ENCODE measurements at regions not wholly inside any gene's neighbourhood (a gene's known extent, or its start where the extent isn't known, plus 50 kb on each side); places are given as distances from the start of the nearest gene placed in this dataset.

DNA sequence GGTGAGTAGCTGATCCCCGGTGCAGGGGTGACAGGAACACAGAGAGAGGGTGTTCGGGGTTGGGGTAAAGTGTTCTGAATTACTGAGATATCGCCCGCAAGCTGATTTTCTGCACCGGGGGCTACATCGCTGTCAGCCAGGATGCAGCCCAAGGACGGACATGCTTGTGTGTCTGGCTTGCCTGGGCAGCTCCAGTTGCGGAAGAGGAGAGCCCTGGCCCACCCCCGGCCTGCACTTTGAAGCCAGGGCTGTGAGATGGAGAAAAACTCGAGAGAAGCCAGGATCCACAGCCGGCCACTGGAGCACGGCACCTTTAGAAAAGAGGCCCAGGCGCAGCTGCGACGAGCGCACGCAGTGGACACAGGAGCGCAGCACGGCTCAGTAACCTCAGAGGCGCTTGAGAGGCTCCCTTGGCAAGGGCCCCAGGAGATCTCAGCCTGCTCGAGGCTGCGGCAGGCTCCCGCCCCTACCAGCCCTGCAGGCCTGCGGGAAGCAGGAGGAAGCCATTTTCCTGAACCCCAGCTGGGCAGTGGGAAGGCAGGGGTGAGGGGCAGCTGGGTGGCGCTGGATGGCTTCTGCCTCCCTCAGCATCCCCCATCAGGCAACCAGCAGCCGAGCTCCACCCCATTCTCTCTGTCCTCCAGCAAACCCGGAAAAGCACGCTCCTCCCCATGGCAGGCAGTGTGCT, 59.2 kb downstream of the C9orf50 start:
- Histone ChIP-seq H2BK120ac (ENCODE audit: insufficient read depth, low read length, poor library complexity) (peak overlapping the region; percentile 53), H3K4ac (ENCODE audit: low read depth, low read length) (peak overlapping the region; percentile 10), H4K8ac (ENCODE audit: low read depth, low read length) (peak overlapping the region; percentile 48), H2BK12ac (ENCODE audit: low read length) (peak overlapping the region; percentile 23), H3K27me3 (ENCODE audit: insufficient read depth, low read length) (no peaks in the 10 kb centered on the region), H2AK5ac (ENCODE audit: low read length) (peak overlapping the region; percentile 64), H3K36me3 (ENCODE audit: control insufficient read depth in 1 of 2, insufficient read depth in 2 of 2, low read length in 2 of 2) (no peaks in the 10 kb centered on the region), H3K79me1 (ENCODE audit: low read length) (peaks cover 23% of the 10 kb centered on the region), H3K27ac (ENCODE audit: low read depth, low read length) (no peak overlapping the region), H3K18ac (ENCODE audit: low read length) (peak overlapping the region; percentile 41), H2BK5ac (ENCODE audit: low read depth, low read length, poor library complexity) (peak overlapping the region; percentile 8), H3K79me2 (ENCODE audit: control insufficient read depth, insufficient read depth, low read length, poor library complexity) (no peaks in the 10 kb centered on the region), H3K4me3 (ENCODE audit: low read depth, low read length) (no peak overlapping the region), H2AFZ (ENCODE audit: insufficient read depth, low read length, poor library complexity) (peak overlapping the region; percentile 23), H3K9me3 (ENCODE audit: insufficient read depth, low read depth, low read length) (no peaks in the 10 kb centered on the region), H3K4me2 (ENCODE audit: low read length) (no peak overlapping the region), H4K91ac (ENCODE audit: low read depth, low read length) (peak overlapping the region; percentile 25), H4K12ac (ENCODE audit: low read depth, low read length) (no peak overlapping the region), H3K4me1 (ENCODE audit: control insufficient read depth in 1 of 2, insufficient read depth in 2 of 2, low read length in 2 of 2) (peaks cover 21 to 26% of the 10 kb centered on the region in 2 experiments), H3K23ac (ENCODE audit: low read length) (no peak overlapping the region), H3K14ac (ENCODE audit: low read length) (peak overlapping the region; percentile 16), H3K9ac (ENCODE audit: low read length) (no peak overlapping the region)
- WGBS (ENCODE audit: extremely low coverage, insufficient coverage, insufficient read length) = no CpG with 5 or more reads among the region's 28 CpGs
- no peak for DNase-seq

DNA sequence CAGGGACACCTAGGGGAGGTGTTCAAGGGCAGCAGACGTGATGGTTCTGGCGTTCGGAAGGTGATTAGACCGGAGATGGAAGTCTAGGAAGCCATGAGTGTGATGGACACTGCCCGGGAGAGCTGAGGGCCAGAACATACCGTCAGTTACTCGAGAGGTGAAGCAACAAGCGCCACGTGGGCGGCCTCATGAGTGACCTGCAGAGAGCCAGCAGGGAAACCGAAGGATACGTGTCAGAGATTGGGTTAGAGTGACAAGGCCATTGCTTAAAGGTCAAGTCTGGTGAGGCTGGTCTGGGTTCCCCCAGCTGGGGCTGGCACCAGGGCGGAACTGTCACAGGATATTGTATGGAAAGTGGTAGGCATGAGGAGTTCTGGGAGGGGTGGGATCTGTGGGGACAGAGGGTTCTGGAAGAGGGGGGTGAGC, 60.0 kb downstream of the C9orf50 start:
- Histone ChIP-seq H3K4me3 (ENCODE audit: low read depth, low read length) (no peak overlapping the region), H3K79me2 (ENCODE audit: control insufficient read depth, insufficient read depth, low read length, poor library complexity) (no peaks in the 10 kb centered on the region), H3K4me1 (ENCODE audit: control insufficient read depth in 1 of 2, insufficient read depth in 2 of 2, low read length in 2 of 2) (peaks cover 25 to 30% of the 10 kb centered on the region in 2 experiments), H2BK5ac (ENCODE audit: low read depth, low read length, poor library complexity) (no peak overlapping the region), H3K9me3 (ENCODE audit: insufficient read depth, low read depth, low read length) (no peaks in the 10 kb centered on the region), H3K9ac (ENCODE audit: low read length) (no peak overlapping the region), H2BK12ac (ENCODE audit: low read length) (peak overlapping the region; percentile 44), H3K27me3 (ENCODE audit: insufficient read depth, low read length) (no peaks in the 10 kb centered on the region), H2BK120ac (ENCODE audit: insufficient read depth, low read length, poor library complexity) (no peak overlapping the region), H2AK5ac (ENCODE audit: low read length) (peak overlapping the region; percentile 60), H3K4me2 (ENCODE audit: low read length) (no peak overlapping the region), H3K18ac (ENCODE audit: low read length) (no peak overlapping the region), H3K27ac (ENCODE audit: low read depth, low read length) (no peak overlapping the region), H3K23ac (ENCODE audit: low read length) (no peak overlapping the region), H4K91ac (ENCODE audit: low read depth, low read length) (no peak overlapping the region), H4K12ac (ENCODE audit: low read depth, low read length) (no peak overlapping the region), H2AFZ (ENCODE audit: insufficient read depth, low read length, poor library complexity) (no peak overlapping the region), H3K79me1 (ENCODE audit: low read length) (peaks cover 26% of the 10 kb centered on the region), H3K14ac (ENCODE audit: low read length) (no peak overlapping the region), H4K8ac (ENCODE audit: low read depth, low read length) (no peak overlapping the region), H3K4ac (ENCODE audit: low read depth, low read length) (no peak overlapping the region), H3K36me3 (ENCODE audit: control insufficient read depth in 1 of 2, insufficient read depth in 2 of 2, low read length in 2 of 2) (no peaks in the 10 kb centered on the region)
- peak; percentile 83 to 90 for DNase-seq
- no CpG with 5 or more reads among the region's 13 CpGs for WGBS (ENCODE audit: extremely low coverage, insufficient coverage, insufficient read length)

DNA sequence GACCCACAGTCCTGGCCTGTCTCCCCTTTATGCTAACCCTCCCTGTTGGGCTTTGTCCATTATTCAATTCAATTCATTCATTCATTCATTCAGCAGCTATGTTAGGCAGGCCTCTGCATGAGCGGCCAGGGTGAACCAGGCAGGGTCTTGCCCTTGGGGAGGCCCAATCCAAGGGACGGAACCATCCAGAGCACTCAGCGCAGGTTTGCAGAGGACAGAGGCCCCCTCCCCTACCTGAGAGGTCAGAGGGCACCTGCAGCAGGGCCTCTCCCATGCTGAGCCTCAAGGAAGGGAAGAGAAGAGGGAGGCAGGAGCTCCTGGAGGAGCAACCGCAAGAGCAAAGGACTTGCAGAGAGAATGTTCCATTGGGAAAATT, 61.4 kb downstream of the C9orf50 start:
- WGBS (ENCODE audit: extremely low coverage, insufficient coverage, insufficient read length) = no CpG with 5 or more reads among the region's 4 CpGs
- peak overlapping the region; percentile 8 for H3K18ac ChIP-seq (ENCODE audit: low read length)
- H3K36me3 ChIP-seq (ENCODE audit: control insufficient read depth in 1 of 2, insufficient read depth in 2 of 2, low read length in 2 of 2) = no peaks in the 10 kb centered on the region
- no peak overlapping the region for H2AK5ac ChIP-seq (ENCODE audit: low read length)
- H4K8ac ChIP-seq (ENCODE audit: low read depth, low read length) = no peak overlapping the region
- H3K79me1 ChIP-seq (ENCODE audit: low read length) = peaks cover 26% of the 10 kb centered on the region
- H3K4me1 ChIP-seq (ENCODE audit: control insufficient read depth in 1 of 2, insufficient read depth in 2 of 2, low read length in 2 of 2) = peaks cover 25 to 30% of the 10 kb centered on the region in 2 experiments
- no peak overlapping the region for H2BK120ac ChIP-seq (ENCODE audit: insufficient read depth, low read length, poor library complexity)
- no peak overlapping the region for H3K23ac ChIP-seq (ENCODE audit: low read length)
- H4K91ac ChIP-seq (ENCODE audit: low read depth, low read length) = no peak overlapping the region
- H2AFZ ChIP-seq (ENCODE audit: insufficient read depth, low read length, poor library complexity) = no peak overlapping the region
- H3K9ac ChIP-seq (ENCODE audit: low read length) = no peak overlapping the region
- no peaks in the 10 kb centered on the region for H3K27me3 ChIP-seq (ENCODE audit: insufficient read depth, low read length)
- no peak overlapping the region for H3K4me2 ChIP-seq (ENCODE audit: low read length)
- DNase-seq = no peak
- H3K4ac ChIP-seq (ENCODE audit: low read depth, low read length) = no peak overlapping the region
- no peak overlapping the region for H4K12ac ChIP-seq (ENCODE audit: low read depth, low read length)
- no peak overlapping the region for H2BK12ac ChIP-seq (ENCODE audit: low read length)
- H3K14ac ChIP-seq (ENCODE audit: low read length) = no peak overlapping the region
- H3K27ac ChIP-seq (ENCODE audit: low read depth, low read length) = no peak overlapping the region
- no peak overlapping the region for H3K4me3 ChIP-seq (ENCODE audit: low read depth, low read length)
- no peaks in the 10 kb centered on the region for H3K79me2 ChIP-seq (ENCODE audit: control insufficient read depth, insufficient read depth, low read length, poor library complexity)
- no peaks in the 10 kb centered on the region for H3K9me3 ChIP-seq (ENCODE audit: insufficient read depth, low read depth, low read length)
- H2BK5ac ChIP-seq (ENCODE audit: low read depth, low read length, poor library complexity) = no peak overlapping the region

DNA sequence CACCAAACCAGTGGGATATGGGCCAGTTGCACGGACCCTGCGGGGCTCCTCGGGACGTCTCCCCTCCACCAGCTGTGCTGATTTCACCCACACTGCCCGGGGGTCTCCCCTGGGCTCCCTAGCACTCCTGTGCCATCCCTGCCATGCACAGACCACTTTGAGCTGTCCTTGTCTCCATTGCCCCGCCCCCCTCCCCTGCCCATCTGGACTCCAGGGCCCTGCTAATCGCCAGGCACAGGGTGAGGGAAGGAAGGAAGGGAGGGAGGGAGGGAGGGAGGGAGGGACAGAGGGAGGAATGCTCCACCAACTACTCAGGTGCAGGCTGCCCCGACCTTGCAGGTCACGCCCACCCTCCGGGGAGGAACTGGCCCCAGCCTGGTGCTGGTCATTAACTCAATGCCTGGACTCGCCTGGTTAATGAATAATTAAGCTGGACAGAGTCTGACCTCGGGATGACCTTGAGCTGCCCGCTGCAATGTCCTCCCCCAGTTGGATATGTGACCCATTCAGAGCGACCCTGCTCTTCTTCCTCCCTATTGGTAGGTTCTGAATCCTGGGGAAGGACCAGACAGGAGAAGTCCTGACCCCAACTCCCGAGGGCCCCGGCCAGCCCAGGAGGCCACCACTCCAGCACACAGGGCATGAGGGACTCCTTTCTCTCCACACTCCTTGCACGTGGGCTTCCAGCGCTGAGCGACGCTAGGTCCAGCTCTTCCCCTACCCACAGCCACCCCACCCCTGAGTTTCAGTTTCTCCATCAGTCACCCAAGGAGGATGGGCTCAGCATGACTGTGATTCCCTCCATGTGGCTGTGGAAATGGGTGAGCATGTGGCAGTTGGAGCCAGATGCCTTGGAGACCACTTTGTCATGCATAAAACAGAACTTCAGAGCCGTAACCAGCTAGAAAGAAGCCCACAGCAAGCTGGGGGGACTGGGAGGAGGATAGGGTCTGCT, 62.1 kb downstream of the C9orf50 start:
- Histone ChIP-seq H3K4me3 (ENCODE audit: low read depth, low read length) (no peak overlapping the region), H3K14ac (ENCODE audit: low read length) (peak overlapping the region; percentile 83), H3K27ac (ENCODE audit: low read depth, low read length) (peak overlapping the region; percentile 65), H2BK120ac (ENCODE audit: insufficient read depth, low read length, poor library complexity) (peak overlapping the region; percentile 93), H2BK12ac (ENCODE audit: low read length) (peak overlapping the region; percentile 67), H3K4me1 (ENCODE audit: control insufficient read depth in 1 of 2, insufficient read depth in 2 of 2, low read length in 2 of 2) (peaks cover 25 to 30% of the 10 kb centered on the region in 2 experiments), H4K8ac (ENCODE audit: low read depth, low read length) (peak overlapping the region; percentile 70), H4K91ac (ENCODE audit: low read depth, low read length) (peak overlapping the region; percentile 94), H2BK5ac (ENCODE audit: low read depth, low read length, poor library complexity) (peak overlapping the region; percentile 19), H3K27me3 (ENCODE audit: insufficient read depth, low read length) (no peaks in the 10 kb centered on the region), H3K4me2 (ENCODE audit: low read length) (no peak overlapping the region), H3K79me2 (ENCODE audit: control insufficient read depth, insufficient read depth, low read length, poor library complexity) (no peaks in the 10 kb centered on the region), H3K9me3 (ENCODE audit: insufficient read depth, low read depth, low read length) (no peaks in the 10 kb centered on the region), H3K9ac (ENCODE audit: low read length) (no peak overlapping the region), H3K23ac (ENCODE audit: low read length) (no peak overlapping the region), H4K12ac (ENCODE audit: low read depth, low read length) (peak overlapping the region; percentile 9), H3K36me3 (ENCODE audit: control insufficient read depth in 1 of 2, insufficient read depth in 2 of 2, low read length in 2 of 2) (no peaks in the 10 kb centered on the region), H3K4ac (ENCODE audit: low read depth, low read length) (peak overlapping the region; percentile 14), H2AFZ (ENCODE audit: insufficient read depth, low read length, poor library complexity) (no peak overlapping the region), H3K18ac (ENCODE audit: low read length) (peak overlapping the region; percentile 65), H2AK5ac (ENCODE audit: low read length) (peak overlapping the region; percentile 75), H3K79me1 (ENCODE audit: low read length) (peaks cover 26% of the 10 kb centered on the region)
- no peak for DNase-seq
- WGBS (ENCODE audit: extremely low coverage, insufficient coverage, insufficient read length) = no CpG with 5 or more reads among the region's 21 CpGs
